Spleen (tissue), 11 donors: ENCODE measurements at regions not wholly inside any gene's neighbourhood (a gene's known extent, or its start where the extent isn't known, plus 50 kb on each side); places are given as distances from the start of the nearest gene placed in this dataset.

Experiments
- DNase-seq: peaks from one replicate; pipeline ENCODE4 v3.0.0-alpha.2; 2020
- H3K27ac ChIP-seq, 8 donors: fragments of 200-600 bp; sonication (generic) in 7 of 8; 1 replicate in 4 of 8; 2 replicates in 4 of 8; pipeline versions ENCODE4 v1.5.0 to v1.8.0; 2016 to 2021; ENCODE audit warnings: inconsistent platforms in 4 of 8, mild to moderate bottlenecking in 4 of 8, moderate library complexity in 1 of 8
- H3K27me3 ChIP-seq, 7 donors: fragments of 200-600 bp; sonication (generic) in 6 of 7; replicated peaks in 1 of 7; 1 replicate in 4 of 7; 2 replicates in 3 of 7; pipeline versions ENCODE4 v1.5.0 to v1.8.0; 2016 to 2021; ENCODE audit warnings: inconsistent platforms in 3 of 7, mild to moderate bottlenecking in 1 of 7
- H3K36me3 ChIP-seq, 6 donors: fragments of 200-600 bp; sonication (generic) in 5 of 6; 1 replicate in 4 of 6; 2 replicates in 2 of 6; pipeline versions ENCODE4 v1.5.0 to v1.8.0; 2016 to 2021; ENCODE audit warnings: inconsistent platforms in 2 of 6
- H3K4me1 ChIP-seq, 6 donors: fragments of 200-600 bp; sonication (generic) in 5 of 6; 1 replicate in 3 of 6; 2 replicates in 3 of 6; pipeline versions ENCODE4 v1.5.0 to v1.8.0; 2016 to 2021; ENCODE audit warnings: inconsistent platforms in 3 of 6
- H3K4me3 ChIP-seq, 8 donors: fragments of 200-600 bp; sonication (generic) in 7 of 8; 1 replicate in 4 of 8; 2 replicates in 4 of 8; pipeline versions ENCODE4 v1.5.0 to v1.8.0; 2016 to 2021; ENCODE audit warnings: inconsistent platforms in 4 of 8, mild to moderate bottlenecking in 4 of 8, moderate library complexity in 2 of 8
- H3K9me3 ChIP-seq, 8 donors: fragments of 200-600 bp; sonication (generic) in 7 of 8; 1 replicate in 4 of 8; 2 replicates in 4 of 8; pipeline versions ENCODE4 v1.5.0 to v1.8.0; 2016 to 2021; ENCODE audit warnings: inconsistent platforms in 4 of 8
- CTCF ChIP-seq, 11 experiments: fragments of 200-600 bp in 7 of 11; fragments of 450-650 bp in 4 of 11; sonication (generic) in 4 of 11; IDR thresholded peaks in 8 of 11; conservative IDR thresholded peaks in 3 of 11; 1 replicate in 7 of 11; 2 replicates in 4 of 11; pipeline versions ENCODE4 v1.4.0 to v1.8.0; 2016 to 2021; ENCODE audit warnings: antibody characterized with exemption in 11 of 11, inconsistent platforms in 4 of 11, mild to moderate bottlenecking in 1 of 11
- POLR2A ChIP-seq, 3 donors: fragments of 450-650 bp; IDR thresholded peaks; one replicate each; pipeline ENCODE4 v1.5.1; 2017; ENCODE audit warnings: antibody characterized with exemption in 3 of 3, mild to moderate bottlenecking in 1 of 3
- POLR2AphosphoS5 ChIP-seq, 3 donors: sonication (generic); formaldehyde crosslinking; IDR thresholded peaks; one replicate each; pipeline ENCODE4 v1.5.1; 2017; ENCODE audit warnings: antibody characterized with exemption in 3 of 3
- WGBS, 5 donors: extraction: QIAGEN DNeasy Blood & Tissue Kit in 3 of 5; methylation state at CpG; one replicate each; pipeline versions ENCODE4 v1.1.5 to v1.1.7; 2013 to 2018; 5-methylcytosine and 5-hydroxymethylcytosine counted together
- intact Hi-C: fragments of 100-400 bp; cut with DNase I; formaldehyde crosslinking; loops from one replicate; pipeline ENCODE4 v1.15.0; 2023; ENCODE audit warnings: low total_unique reads
- donor health status: healthy with polysubstance abuse.
- donor health status: DM: no; HTN: no; CAD: no; lungs with moderate emphysema.
- donor health status: DM: no; HTN: no; CAD: no.
- donor health status: Bipolar disorder and iron deficiency.
- donor health status: healthy.
- donor health status: DM: no; HTN: no; CAD: no.
- donor health status: DM: yes; HTN: yes; CAD: no.

DNA sequence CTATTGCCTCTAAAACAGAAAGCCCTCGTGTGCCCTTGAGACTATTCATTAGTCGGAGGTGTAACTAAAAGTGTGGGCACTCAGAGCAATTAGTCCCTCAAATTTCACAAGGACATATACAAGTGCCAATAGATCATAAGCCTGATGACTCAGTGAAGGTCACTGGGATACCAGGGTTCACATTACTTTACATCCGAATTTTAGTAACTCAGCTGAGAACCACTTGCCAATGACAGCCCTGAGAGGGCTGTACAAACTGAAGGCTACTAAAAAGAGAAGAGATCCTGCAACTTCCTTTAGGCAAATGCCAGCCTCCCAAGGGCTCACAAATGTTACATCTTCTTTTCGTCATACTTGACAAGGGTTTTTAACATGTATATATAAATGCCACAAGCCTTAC is 369.6 kb downstream of the TENT5A start:
- H3K36me3 ChIP-seq: no peaks in the 10 kb centered on the region
- TF ChIP-seq POLR2A (IDR thresholded peaks at IDR 0.05) (no peak), CTCF (IDR thresholded peaks at IDR 0.05 in 8 of 11, conservative IDR thresholded peaks at IDR 0.05 in 3 of 11) (no peak), POLR2AphosphoS5 (IDR thresholded peaks at IDR 0.05) (no peak)
- no peaks in the 10 kb centered on the region for H3K4me1 ChIP-seq
- 45 to 70% (median 64%) methylated on average over 4 of the region's 4 CpGs for WGBS, 5 donors
- no peak for DNase-seq
- peaks cover 0 to 7% (median 0%) of the 10 kb centered on the region in 8 donors for H3K9me3 ChIP-seq
- intact Hi-C loops: no loop called here
- no peak overlapping the region for H3K4me3 ChIP-seq
- H3K27me3 ChIP-seq: no peaks in the 10 kb centered on the region
- no peak overlapping the region for H3K27ac ChIP-seq

DNA sequence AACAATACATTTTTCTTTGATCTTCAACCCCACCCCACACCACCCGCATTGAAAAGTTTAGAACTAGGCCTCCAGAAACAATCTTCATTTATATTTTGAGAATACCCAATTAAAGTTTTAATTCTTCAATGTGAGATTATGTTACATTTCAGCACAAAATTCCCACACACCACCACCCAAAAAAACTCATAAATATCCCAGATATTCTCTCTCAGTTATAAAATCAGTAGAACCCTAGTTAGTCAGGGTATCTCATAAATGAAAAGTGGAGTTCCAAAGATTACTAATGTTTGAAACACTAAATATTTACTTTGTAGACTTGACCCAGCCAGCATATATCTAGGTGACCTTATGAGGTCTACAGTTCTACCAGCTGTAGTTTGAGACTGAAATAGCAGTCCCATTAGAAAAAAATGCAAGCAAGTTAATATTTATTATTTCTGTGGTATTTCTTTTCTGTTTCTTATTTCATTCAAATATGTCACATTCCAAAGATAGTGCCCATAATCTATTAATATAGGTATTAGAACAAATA is 371.0 kb downstream of the TENT5A start:
- H3K27ac ChIP-seq: no peak overlapping the region
- no peaks in the 10 kb centered on the region for H3K36me3 ChIP-seq
- DNase-seq: no peak
- H3K4me3 ChIP-seq: no peak overlapping the region
- peaks cover 0 to 6% (median 0%) of the 10 kb centered on the region in 8 donors for H3K9me3 ChIP-seq
- 96 to 100% (median 98%) methylated on average over 1 of the region's 1 CpG for WGBS, 5 donors
- TF ChIP-seq POLR2AphosphoS5 (IDR thresholded peaks at IDR 0.05): no peak
- TF ChIP-seq POLR2A (IDR thresholded peaks at IDR 0.05): no peak
- TF ChIP-seq CTCF (IDR thresholded peaks at IDR 0.05 in 8 of 11, conservative IDR thresholded peaks at IDR 0.05 in 3 of 11): no peak
- intact Hi-C loops: no loop called here
- no peaks in the 10 kb centered on the region for H3K4me1 ChIP-seq
- no peaks in the 10 kb centered on the region for H3K27me3 ChIP-seq

DNA sequence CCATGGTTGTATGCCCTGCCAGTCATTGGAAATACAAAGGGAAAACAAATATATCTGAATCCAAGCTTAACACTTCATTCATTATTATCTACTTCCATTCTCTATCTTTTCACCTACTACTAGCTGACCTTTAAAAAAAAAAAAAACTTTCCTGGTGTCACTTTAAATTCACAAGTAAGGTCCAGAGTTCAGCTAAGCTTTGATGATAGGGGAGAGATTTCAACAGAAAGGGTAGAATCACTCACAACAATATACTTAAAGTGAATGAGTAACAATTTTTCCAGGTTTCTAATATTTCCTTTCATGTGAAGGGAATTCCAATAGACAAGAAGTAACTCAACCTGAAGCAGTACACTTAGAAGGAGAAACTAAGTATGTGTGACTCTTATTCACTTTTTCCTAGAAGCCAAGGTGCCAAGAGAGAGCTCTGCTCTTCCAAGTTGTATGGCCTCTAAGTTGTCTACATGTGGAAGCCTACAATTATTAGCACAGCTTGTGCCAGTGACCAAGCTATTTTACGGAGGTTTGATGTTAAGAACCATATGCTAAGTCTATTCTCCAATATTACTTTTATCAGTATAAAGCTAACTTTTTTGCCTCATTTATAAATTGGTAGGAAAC is 371.7 kb downstream of the TENT5A start:
- intact Hi-C loops: no loop called here
- 79 to 95% (median 92%) methylated on average over 1 of the region's 1 CpG for WGBS, 5 donors
- no peak for TF ChIP-seq POLR2A (IDR thresholded peaks at IDR 0.05)
- no peak for TF ChIP-seq POLR2AphosphoS5 (IDR thresholded peaks at IDR 0.05)
- TF ChIP-seq CTCF (IDR thresholded peaks at IDR 0.05 in 8 of 11, conservative IDR thresholded peaks at IDR 0.05 in 3 of 11): no peak
- H3K4me1 ChIP-seq: no peaks in the 10 kb centered on the region
- no peak for DNase-seq
- H3K9me3 ChIP-seq: no peaks in the 10 kb centered on the region
- no peaks in the 10 kb centered on the region for H3K36me3 ChIP-seq
- H3K27me3 ChIP-seq: no peaks in the 10 kb centered on the region
- no peak overlapping the region for H3K4me3 ChIP-seq
- H3K27ac ChIP-seq: no peak overlapping the region

GRCh38 chr6:81376745-81377144 is 375.7 kb downstream of the TENT5A start:
- H3K36me3 ChIP-seq: no peaks in the 10 kb centered on the region
- H3K4me3 ChIP-seq: no peak overlapping the region
- no peak overlapping the region for H3K27ac ChIP-seq
- DNase-seq: no peak
- no peak for TF ChIP-seq POLR2A (IDR thresholded peaks at IDR 0.05)
- TF ChIP-seq CTCF (IDR thresholded peaks at IDR 0.05 in 8 of 11, conservative IDR thresholded peaks at IDR 0.05 in 3 of 11): no peak
- no peak for TF ChIP-seq POLR2AphosphoS5 (IDR thresholded peaks at IDR 0.05)
- H3K4me1 ChIP-seq: no peaks in the 10 kb centered on the region
- 75 to 94% (median 88%) methylated on average over 5 of the region's 5 CpGs for WGBS, 5 donors
- intact Hi-C loops: no loop called here
- no peaks in the 10 kb centered on the region for H3K27me3 ChIP-seq
- no peaks in the 10 kb centered on the region for H3K9me3 ChIP-seq
